ENCODE measurements at regions not wholly inside any gene's neighbourhood (a gene's known extent, or its start where the extent isn't known, plus 50 kb on each side); places are given as distances from the start of the nearest gene placed in this dataset.

GRCh38 chr6:103080497-103080896, 1687.0 kb downstream of the GRIK2 start:
- TF ChIP-seq, protein P1, sequence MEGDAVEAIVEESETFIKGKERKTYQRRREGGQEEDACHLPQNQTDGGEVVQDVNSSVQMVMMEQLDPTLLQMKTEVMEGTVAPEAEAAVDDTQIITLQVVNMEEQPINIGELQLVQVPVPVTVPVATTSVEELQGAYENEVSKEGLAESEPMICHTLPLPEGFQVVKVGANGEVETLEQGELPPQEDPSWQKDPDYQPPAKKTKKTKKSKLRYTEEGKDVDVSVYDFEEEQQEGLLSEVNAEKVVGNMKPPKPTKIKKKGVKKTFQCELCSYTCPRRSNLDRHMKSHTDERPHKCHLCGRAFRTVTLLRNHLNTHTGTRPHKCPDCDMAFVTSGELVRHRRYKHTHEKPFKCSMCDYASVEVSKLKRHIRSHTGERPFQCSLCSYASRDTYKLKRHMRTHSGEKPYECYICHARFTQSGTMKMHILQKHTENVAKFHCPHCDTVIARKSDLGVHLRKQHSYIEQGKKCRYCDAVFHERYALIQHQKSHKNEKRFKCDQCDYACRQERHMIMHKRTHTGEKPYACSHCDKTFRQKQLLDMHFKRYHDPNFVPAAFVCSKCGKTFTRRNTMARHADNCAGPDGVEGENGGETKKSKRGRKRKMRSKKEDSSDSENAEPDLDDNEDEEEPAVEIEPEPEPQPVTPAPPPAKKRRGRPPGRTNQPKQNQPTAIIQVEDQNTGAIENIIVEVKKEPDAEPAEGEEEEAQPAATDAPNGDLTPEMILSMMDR (IDR thresholded peaks at IDR 0.05; ENCODE audit: insufficient read depth, low read length, poor library complexity, severe bottlenecking): no peak
- TF ChIP-seq EZH2phosphoT487 (conservative IDR thresholded peaks at IDR 0.05; ENCODE audit: low read length): no peak
